GM21423 (cell line): ENCODE measurements at regions not wholly inside any gene's neighbourhood (a gene's known extent, or its start where the extent isn't known, plus 50 kb on each side); places are given as distances from the start of the nearest gene placed in this dataset.

Experiments
- ATAC-seq: cut with Tn5 transposase; IDR thresholded peaks from one replicate; pipeline ENCODE4 v1.9.1; 2021; ENCODE audit warnings: mild to moderate bottlenecking, moderate library complexity; ENCODE audit not compliant: unreplicated experiment

DNA sequence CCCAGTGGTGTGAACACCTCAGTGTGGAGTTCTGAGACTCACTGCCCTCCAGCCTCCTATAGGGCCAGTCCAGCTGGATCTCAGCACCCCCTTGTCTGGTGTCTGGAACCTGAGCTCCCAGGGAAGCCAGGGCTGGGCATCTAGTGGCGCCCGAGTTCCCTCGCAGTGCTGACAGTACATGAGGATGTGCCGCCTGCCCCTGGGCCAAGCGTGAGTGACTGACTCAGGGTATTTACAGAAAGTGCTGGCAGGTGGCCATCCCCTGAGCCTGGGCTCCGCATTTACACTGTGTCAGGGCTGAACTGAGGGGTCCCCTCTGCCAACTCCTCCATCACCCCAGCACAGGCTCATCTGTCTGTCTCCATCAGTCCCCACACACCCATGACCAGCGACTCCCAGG is 185.3 kb downstream of the BRD1 start:
- ATAC-seq: no peak

DNA sequence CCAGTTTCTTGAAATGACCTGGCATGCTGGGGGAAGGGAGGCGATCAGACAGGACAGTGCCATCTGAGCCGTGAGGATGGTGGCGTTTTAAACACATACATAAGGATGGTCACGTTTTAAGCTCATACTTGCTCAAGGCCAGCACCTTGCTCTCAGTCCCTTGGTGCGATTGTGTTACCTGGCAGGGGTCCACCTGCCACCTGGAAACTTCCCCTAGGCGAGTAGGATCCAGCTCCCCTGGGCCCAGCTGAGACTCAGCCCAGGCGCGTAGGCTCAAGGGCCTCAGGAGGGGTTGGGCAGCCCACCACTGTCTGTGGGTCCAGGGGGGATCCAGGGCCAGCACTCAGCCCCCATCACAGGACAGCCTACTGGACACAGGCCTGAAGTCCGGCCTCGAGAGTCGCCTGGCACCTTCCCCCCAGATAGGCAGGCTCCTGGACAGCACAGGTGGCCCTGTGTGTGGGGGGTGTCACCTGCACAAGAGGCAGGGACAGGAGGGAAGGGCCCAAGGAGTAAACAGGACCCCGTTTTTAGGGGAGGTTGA is 185.8 kb downstream of the BRD1 start:
- ATAC-seq: no peak

DNA sequence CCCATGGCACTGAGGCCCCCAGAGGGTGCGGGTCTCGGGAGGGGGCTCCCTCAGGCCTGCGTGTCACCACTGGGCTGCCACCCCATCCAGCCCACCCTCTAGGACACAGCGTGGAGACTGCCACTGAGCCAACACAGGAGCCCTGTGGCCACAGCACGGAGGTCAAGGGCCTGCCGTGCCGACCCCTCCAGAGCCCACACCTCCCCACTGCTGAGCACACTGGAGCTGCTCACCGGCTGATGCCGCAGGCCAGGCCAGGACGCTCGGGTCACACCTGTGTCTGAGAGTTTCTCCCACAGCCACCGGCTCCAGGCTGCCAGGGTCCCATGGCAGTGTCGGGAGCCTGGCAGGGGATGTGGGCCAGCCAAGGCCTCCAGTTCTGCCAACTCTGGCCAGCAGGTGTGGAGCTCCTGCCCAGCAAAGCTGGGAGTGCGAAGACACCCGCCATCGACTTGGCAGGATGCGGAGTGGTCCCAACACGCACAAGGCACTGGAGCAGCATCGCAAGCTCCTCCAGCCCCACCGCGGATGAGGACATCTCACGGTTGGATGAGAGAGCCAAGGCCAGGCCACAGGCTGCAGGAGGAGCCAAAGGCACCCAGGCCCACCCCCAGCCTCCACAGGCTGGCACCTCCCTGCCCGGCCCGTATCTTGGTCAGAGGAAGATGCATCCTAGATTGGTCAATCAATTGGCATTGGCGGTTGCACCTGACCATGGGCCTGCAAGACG is 187.1 kb downstream of the BRD1 start:
- no peak for ATAC-seq

DNA sequence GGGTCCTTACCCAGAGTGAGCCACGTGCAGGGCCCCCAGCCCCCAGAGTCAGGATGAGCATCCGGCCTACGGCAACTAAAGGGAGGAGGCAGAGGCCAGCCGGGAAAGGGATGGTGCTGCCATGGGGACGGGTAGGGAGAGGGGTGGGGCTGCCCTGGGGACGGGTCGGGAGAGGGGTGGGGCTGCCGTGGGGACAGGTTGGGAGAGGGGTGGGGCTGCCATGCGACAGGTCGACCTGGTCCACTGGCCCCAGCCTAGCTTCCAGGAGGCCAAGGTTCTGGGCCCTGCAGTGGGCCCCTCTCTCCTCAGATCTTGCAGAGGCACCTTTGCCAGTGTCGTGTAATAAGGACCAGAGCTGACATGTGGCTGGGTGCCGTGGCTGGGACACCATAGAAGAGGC is 187.7 kb downstream of the BRD1 start:
- no peak for ATAC-seq

DNA sequence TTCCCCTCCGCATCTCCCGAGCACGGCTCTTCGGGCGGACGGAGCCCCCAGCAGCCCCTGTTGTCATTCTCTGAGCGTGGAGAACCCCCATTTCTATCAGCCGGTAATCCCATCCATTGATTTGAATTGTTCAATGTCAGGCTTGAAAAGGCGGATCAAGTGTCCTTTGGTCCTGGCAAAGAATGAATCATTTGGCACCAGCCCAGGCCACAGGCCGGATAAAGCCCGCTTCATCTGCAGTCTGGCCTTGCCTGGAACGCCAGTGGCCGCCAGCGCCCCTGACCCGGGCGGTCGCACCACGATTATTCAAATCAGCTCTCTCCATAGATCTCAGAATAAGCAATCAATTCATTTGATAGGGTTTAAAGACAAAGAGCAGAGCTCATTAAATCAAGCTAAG is 188.9 kb downstream of the BRD1 start:
- no peak for ATAC-seq

DNA sequence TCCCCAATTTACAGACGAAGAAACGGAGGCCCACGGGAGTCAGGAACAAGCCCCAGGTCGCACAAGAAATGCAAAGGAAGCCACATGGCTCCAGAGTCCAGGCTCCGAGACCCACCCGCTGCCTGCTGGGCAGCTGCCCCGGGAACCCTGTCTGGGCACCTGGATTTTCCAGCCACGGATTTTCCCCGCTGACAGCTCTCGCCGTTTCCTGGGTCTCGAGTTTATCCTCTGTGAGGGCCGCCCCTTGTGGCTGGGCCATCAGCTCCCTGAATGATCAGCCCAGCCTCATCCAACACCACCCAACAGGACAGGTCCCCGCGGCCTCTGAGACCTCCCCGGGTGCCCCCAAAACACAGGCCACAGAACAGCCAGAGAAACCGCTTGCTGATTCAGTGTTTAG is 189.7 kb downstream of the BRD1 start:
- ATAC-seq: no peak

DNA sequence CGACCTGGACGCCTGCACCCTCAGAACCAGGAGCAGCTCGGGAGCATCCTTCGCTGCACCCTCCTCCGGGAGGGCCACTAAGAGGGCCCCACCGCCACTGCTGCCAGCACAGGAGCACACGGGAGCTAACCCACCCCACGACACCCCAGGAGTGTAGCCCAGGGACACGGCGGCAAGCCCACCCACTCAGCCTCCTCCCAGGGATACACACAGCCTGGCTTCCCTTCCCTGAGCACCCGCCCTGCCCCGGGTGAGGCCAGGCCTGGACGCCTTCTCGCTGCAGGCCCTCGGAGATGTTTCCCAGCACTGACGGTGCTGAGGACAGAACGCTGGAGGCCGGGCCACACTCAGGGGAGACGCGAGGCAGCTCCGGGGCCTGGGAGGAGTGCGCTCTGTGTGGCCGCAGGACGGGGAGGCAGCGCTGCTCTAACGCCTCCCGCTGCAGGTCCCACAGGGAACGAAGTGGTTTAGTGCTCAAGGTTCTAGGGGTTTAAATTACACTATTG is 190.4 kb downstream of the BRD1 start:
- ATAC-seq: no peak

DNA sequence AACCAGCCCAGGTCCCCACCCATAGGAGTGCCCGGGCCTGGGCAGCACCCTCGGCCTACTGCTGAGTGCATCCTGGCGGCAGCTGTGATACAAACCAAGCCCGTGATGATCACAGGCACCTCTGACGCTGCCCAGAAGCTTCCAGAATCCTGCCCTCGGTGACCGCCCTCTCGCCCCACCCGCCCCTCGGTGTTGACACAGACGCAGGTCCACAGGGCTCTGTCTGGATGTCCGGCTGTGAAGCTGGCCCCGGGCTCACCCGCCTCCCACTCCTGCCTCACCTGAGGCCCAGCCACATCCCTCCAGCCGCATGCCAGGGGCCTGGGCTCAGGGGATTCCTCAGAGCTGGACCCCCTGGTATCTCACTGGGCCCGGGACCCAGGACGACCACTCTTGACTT is 191.0 kb downstream of the BRD1 start:
- ATAC-seq: no peak

DNA sequence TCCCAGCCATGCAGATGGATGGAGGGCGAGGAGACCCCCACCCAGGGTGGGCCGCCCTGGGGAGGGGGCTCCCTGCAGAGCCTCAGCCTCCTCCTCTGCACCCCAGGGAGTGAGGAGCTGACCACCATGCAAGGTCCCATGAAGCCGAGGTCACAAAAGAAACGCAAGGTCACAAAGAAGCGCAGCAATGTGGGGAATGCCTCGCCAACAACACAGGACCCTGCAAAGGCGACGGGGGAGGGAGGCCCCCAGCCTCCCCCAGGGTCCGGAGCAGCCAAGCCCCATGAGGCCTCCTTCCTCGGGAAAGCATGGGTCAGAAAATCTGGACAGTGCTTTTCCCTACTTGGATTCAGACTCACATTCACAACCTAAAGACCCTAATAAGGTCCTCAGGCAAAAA is 191.5 kb downstream of the BRD1 start:
- no peak for ATAC-seq

DNA sequence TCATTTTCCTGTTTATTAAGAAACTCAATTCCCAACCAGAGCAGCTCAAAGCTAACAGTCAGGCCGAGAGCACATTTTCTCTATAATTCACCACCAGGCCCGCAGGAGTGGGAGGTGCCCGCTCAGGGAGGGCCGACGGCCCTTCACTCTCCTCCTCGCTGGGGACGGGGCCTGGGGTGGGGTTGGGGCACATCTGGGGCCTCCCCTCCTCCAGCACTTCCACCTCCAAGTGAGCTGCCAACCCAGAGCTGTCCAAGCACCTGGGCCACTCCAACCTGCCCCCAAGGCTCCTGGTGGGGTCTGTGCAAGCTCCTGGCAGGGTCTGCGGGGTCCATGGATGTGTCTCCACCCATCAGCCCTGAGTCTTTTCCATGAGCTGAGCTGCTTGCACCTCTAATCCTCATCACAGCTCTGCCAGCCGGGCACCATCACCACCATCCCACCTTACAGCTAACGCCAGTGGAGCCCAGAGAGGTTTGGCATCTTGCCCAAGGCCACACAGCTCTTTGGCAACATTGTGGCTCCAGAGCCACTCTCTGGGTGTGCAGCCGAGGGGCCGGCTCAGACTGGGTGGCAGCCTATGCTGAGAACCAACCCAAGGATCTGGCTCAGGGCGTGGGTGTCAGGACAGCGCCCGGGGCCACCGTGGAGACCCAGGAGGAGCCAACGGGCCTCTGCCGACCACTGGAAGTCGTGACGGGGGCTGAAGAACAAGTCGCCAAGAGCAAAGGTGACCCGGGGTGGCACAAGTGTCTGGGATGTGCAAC is 193.5 kb downstream of the BRD1 start:
- no peak for ATAC-seq

DNA sequence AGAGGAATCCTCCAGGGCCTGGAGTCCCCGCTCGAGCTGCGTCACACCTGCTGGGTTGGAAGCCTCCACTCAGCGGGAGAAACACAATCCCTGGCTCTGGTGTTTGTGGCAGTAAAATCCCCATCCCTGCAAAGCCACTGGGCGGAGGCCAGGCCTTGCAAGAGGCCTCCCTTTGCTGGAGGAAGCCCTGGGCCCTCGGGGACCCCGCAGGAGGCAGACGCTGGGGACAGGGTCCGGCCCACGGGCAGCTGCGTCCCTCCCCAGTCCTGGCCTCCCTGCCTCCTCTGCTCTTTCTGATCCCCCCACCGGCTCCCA is 194.7 kb downstream of the BRD1 start:
- ATAC-seq: no peak

DNA sequence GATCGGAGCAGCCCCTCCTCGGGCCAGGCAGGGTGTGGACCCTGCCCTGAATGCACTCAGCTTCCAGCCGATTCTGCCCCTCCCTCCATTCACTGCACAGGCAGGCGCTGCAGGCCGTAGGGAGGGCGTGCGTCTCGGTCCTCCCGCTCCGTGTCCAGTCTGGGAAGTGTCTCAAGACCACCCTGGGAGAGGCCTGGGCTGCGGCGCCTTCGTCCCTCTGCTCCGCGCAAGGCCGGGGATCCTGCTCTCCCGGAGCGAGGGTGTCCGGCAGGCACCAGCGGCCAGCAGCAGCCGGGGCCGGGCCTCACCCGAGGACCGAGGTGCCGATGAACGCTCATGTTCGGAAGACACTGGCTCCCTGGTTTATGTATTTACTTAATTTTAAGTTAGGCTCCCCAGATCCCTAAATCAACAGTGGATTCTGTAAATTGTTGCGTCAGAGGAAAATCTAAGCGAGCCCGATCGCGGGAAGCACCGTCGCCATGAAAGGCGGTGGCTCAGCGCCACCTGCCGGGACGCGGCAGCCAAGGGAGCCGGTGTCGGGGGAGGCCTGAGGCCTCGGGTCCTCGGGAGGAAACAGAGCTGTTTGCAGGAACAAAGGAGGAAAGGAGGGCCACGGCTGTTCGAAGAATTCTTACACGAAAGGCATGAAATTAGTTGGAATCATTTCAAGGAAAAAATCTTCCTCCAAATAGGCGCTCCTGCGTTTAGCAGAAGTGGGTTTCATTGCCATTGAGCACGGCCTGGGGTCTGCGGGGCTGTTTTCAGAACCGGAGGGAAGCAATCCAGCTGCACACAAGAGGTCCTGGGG is 195.3 kb downstream of the BRD1 start:
- no peak for ATAC-seq

DNA sequence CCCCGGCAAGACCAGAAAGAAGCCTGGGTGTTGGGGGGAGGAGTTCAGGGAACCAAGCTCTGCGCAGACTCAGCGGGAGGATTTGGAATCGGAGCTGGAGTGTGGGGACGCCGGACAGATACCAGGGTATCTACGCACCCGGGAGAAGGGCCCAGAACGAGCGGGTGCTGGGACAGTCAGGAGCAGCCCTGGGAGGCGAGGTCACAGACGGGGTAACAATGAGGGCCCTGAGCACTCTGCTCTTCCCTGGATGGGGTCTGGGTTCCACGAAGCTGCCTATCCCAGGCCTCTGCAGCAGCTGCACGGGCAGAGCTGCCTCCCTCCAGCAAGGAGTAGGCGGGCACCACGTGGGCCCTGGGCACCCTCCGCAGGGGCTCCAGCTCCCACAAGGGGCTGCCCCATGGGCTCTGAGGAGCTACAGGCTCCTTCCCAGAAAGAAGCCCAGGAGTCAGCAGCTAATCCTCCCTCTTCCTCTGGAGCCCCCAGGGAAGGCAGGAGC is 197.2 kb downstream of the BRD1 start:
- ATAC-seq: no peak

DNA sequence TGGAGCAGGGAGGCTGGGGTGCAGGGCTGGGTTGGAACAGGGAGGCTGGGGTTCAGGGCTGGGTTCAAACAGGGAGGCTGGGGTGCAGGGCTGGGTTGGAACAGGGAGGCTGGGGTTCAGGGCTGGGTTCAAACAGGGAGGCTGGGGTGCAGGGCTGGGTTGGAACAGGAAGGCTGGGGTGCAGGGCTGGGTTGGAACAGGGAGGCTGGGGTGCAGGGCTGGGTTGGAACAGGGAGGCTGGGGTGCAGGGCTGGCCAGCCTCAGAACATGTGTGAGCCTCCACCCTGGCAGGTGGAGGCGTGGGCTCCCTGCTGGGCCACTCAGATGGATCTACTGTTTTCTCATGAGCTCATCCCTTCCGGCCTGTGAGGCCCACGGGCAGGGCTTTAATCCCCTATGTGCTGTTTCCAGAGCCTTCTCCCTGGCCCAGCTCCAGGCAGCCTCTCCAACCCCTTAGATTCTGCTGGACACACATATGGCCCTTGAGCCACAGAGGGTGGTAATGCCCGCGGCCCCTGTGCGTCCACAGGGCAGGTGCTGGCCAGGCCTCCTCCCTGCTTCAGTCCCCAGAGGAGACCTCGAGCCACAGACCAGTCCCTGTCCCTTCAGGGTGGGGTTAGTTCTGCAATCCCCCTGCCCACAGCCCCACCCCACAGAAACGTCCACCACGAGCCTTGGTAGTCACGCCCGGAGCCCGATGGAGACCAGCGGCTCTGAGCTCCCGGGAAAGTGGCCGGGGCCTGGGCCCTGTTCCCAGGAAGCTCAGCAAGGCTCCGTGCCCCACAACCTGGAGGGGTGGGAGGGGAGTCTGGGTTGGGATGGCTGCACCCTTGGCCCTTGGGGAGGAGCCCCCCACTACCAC is 197.9 kb downstream of the BRD1 start:
- ATAC-seq: no peak

DNA sequence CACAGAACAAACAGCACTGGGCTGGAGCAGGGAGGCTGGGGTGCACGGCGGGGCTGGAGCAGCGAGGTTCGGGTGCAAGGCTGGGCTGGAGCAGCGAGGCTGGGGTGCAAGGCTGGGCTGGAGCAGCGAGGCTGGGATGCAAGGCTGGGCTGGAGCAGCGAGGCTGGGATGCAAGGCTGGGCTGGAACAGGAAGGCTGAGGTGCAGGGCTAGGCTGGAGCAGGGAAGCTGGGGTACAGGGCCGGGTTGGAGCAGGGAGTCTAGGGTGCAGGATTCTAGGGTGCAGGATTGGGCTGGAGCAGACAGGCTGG is 198.5 kb downstream of the BRD1 start:
- ATAC-seq: no peak

DNA sequence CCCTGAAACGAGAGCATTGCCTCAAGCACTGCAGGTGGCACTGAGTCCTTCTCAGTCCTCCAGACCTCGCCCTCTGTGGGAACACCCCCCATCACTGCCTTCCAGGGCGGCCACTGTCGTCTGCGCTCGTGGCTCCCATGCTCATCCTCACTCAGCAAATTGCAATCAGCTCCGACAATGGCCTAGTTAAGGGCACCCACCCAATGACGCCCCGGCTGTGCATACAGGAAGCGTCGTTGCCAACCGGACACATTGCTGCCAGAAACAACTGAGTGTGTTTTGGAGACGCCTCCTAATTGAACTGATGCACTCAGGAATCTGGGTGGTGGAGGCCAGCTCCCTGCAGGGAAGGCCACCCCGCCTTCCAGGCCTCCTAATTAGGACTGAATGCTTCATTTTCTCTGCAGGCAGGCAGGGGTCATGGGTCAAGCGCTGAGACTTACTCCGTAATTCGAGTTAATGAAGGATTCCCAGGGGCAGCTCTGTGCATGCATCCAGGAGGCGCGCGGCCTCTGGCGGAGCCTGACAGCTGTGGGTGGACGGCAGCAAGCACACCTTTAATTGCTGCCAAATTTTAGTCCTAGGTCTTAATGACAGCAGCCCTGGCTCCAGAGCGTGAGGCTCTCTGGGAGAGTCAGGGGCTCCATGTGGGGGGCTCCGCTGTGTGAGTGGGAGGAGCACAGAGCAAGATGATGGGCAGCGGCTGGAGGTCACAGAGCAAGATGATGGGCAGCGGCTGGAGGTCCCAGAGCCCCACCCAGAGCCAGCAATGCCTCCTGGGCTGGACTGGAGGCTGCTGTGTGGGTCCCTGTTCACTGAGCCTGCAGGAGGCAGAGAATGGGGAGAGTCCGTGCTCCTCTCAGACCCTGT is 199.0 kb downstream of the BRD1 start:
- no peak for ATAC-seq

DNA sequence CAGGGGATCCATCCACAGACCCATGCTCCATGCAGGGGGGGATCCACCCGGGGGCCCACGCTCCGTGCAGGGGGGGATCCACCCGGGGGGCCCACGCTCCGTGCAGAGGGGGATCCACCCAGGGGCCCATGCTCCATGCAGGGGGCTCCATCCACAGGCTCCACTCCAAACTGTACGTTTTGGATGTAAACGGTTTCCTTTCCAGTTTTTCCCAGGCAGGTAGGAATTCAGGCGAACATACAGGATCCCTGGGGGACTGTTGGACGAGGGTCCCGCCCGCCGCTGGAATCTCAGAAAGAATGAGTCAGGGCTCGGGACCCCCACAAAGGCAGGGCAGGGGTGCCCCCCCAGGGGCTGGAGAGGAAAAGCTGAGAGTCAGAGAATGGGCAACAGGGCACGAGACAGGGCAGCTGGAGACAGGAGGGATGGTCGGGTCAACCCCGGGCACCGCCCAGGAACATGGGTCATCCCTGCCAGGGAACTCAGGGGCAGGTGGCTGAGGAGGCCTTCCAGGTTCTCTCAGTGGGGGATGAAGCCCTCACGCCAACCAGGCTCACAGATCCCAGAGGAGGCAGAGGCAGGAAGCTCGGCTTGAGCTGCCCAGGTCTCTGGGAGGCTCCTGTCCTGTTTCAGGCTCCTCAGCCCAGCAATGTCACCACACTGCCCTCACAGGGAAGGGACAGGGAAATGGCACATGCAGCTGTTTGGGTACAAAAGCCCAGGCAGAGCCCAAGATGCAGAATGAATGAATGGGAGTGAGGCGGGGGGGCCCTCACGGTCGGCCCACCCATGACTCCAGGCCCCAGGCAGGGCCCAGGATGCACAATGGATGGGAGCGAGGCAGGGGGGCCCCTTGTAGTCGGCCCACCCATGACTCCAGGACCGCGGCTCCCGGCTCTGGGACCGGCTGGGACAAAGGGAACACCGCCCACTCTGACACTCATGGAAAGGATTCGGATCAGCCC is 200.2 kb downstream of the BRD1 start:
- no peak for ATAC-seq
